GM21529 (cell line): ENCODE measurements at regions not wholly inside any gene's neighbourhood (a gene's known extent, or its start where the extent isn't known, plus 50 kb on each side); places are given as distances from the start of the nearest gene placed in this dataset.
A peak's percentile ranks its signal among the peaks of the same experiment; 100 is the strongest.
"Not testable (repeated sequence)": the region's sequence is repeated elsewhere in the genome, so short reads cannot be mapped to it uniquely, and the experiment has no call there.

ENCODE experiments used
- ATAC-seq: cut with Tn5 transposase; IDR thresholded peaks from one replicate; pipeline ENCODE4 v1.9.1; 2021; ENCODE audit not compliant: unreplicated experiment

- ATAC-seq: no peak
Observed at GRCh38 chr4:123025398-123025797, 103.0 kb upstream of the NUDT6 start.

- not testable (repeated sequence) for ATAC-seq
Observed at GRCh38 chr4:123026015-123026414, 103.6 kb upstream of the NUDT6 start.

GRCh38 chr4:123031664-123032063 is 109.3 kb upstream of the NUDT6 start:
- ATAC-seq: no peak

GRCh38 chr4:123034023-123034422 is 111.6 kb upstream of the NUDT6 start:
- ATAC-seq: no peak

GRCh38 chr4:123035239-123035638 is 112.8 kb upstream of the NUDT6 start:
- no peak for ATAC-seq

GRCh38 chr4:123037804-123038203 is 115.4 kb upstream of the NUDT6 start:
- no peak for ATAC-seq

GRCh38 chr4:123042095-123042494 is 119.7 kb upstream of the NUDT6 start:
- no peak for ATAC-seq

- ATAC-seq: no peak
Observed at GRCh38 chr4:123043013-123043412, 120.6 kb upstream of the NUDT6 start.

GRCh38 chr4:123043793-123044425 is 121.5 kb upstream of the NUDT6 start:
- ATAC-seq: no peak

- no peak for ATAC-seq
Observed at GRCh38 chr4:123046096-123046495, 123.7 kb upstream of the NUDT6 start.

- no peak for ATAC-seq
Observed at GRCh38 chr4:123050018-123050417, 127.6 kb upstream of the NUDT6 start.

GRCh38 chr4:123052007-123052406 is 129.6 kb upstream of the NUDT6 start:
- no peak for ATAC-seq

- ATAC-seq: no peak
Observed at GRCh38 chr4:123055943-123056342, 133.5 kb upstream of the NUDT6 start.

GRCh38 chr4:123060039-123060770 is 137.8 kb upstream of the NUDT6 start:
- ATAC-seq: no peak

GRCh38 chr4:123064390-123064789 is 142.0 kb upstream of the NUDT6 start:
- no peak for ATAC-seq

- no peak for ATAC-seq
Observed at GRCh38 chr4:123068081-123068480, 145.7 kb upstream of the NUDT6 start.

GRCh38 chr4:123072060-123072459 is 149.7 kb upstream of the NUDT6 start:
- no peak for ATAC-seq

GRCh38 chr4:123073650-123074049 is 151.3 kb upstream of the NUDT6 start:
- peak; percentile 72 for ATAC-seq

GRCh38 chr4:123077330-123077729 is 154.9 kb upstream of the NUDT6 start:
- peak; percentile 40 for ATAC-seq

- no peak for ATAC-seq
Observed at GRCh38 chr4:123081971-123082370, 159.6 kb upstream of the NUDT6 start.

- no peak for ATAC-seq
Observed at GRCh38 chr4:123083646-123084045, 161.2 kb upstream of the NUDT6 start.

- ATAC-seq: no peak
Observed at GRCh38 chr4:123088501-123088900, 166.1 kb upstream of the NUDT6 start.

- ATAC-seq: no peak
Observed at GRCh38 chr4:123090886-123091285, 168.5 kb upstream of the NUDT6 start.
